ENCODE measurements at regions not wholly inside any gene's neighbourhood (a gene's known extent, or its start where the extent isn't known, plus 50 kb on each side); places are given as distances from the start of the nearest gene placed in this dataset.

DNA sequence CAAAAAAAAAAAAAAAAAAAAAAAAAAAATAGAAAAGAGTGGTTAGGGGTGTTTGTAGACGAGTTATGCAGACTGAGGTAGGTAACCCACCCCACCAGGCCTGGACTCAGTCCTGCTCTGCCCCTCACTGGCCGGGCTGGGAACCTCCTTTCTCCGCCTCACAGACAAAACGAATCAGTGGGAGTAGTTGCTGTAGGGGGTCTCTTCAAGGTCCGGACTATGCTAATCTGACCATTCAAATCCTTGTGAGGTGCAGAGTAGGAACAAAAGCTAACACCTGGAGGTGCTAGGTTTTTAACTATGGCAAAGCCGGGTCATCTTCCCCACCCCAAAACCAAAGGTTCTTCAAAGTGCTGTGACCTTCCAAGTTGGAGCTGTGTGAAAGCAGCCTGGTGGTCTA is 223.7 kb downstream of the SLC4A3 start:
- Mint-ChIP-seq H3K9me3 (ENCODE audit: unreplicated experiment) (no peaks in the 10 kb centered on the region), H3K27ac (ENCODE audit: low read depth, unreplicated experiment) (peak overlapping the region; percentile 13), H3K27me3 (ENCODE audit: insufficient read depth, unreplicated experiment) (peaks cover 13% of the 10 kb centered on the region), H3K36me3 (ENCODE audit: insufficient read depth, unreplicated experiment) (peaks cover 6% of the 10 kb centered on the region), H3K4me1 (ENCODE audit: insufficient read depth, unreplicated experiment) (peaks cover 13% of the 10 kb centered on the region), H3K4me3 (ENCODE audit: unreplicated experiment) (no peak overlapping the region)
- POLR2A ChIA-PET: interaction anchor here (2.0 kb wide), 1 partner anchor 10 kb away, joined by 11 read pairs; no protein-coding TSS in a partner anchor
- DNase-seq (ENCODE audit: unreplicated experiment): no peak
- intact Hi-C loops (cut with micrococcal nuclease): no loop called here
- CTCF ChIA-PET: interaction anchor here (0.6 to 0.7 kb wide), 2 partner anchors 14 to 17 kb away, joined by 3 read pairs; no protein-coding TSS in a partner anchor
- TF ChIP-seq, protein P1, sequence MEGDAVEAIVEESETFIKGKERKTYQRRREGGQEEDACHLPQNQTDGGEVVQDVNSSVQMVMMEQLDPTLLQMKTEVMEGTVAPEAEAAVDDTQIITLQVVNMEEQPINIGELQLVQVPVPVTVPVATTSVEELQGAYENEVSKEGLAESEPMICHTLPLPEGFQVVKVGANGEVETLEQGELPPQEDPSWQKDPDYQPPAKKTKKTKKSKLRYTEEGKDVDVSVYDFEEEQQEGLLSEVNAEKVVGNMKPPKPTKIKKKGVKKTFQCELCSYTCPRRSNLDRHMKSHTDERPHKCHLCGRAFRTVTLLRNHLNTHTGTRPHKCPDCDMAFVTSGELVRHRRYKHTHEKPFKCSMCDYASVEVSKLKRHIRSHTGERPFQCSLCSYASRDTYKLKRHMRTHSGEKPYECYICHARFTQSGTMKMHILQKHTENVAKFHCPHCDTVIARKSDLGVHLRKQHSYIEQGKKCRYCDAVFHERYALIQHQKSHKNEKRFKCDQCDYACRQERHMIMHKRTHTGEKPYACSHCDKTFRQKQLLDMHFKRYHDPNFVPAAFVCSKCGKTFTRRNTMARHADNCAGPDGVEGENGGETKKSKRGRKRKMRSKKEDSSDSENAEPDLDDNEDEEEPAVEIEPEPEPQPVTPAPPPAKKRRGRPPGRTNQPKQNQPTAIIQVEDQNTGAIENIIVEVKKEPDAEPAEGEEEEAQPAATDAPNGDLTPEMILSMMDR (IDR thresholded peaks at IDR 0.05; ENCODE audit: unreplicated experiment): no peak
- BruUV-seq (replicated peaks): no TSS peak

DNA sequence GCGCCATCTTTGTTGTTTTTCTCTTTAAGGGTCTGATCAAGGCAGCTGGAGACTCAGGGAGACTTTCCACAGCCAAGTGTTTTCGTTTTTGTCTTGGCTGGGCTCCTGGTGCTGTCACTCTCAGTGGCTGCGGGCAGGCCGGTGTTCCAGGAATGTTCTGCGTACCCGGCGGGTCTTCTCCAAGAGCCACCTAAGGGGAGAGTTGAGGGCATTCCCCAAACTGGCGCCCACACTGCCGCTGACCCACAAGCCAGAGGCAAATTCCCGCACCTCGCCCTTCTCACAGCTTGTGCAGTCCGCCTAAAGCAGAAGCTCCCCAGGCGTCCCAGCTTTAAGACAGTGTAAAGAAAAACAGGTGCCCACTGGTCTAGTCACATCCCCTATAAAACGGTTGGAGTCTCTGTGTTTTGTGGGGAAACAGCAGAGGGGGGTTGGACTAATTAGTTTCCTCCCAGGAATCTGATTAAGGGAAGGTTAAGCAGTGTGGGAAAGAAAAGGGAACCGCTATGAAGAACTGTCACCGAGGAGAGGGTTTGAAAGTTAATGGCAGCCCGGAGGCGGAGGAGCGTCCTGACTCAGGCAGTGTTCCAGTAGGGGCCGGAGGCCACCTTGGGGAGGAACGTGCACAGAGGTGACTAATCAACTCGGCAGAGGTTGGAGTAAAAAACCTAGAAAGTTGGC is 224.5 kb downstream of the SLC4A3 start:
- Mint-ChIP-seq H3K36me3 (ENCODE audit: insufficient read depth, unreplicated experiment) (peaks cover 6% of the 10 kb centered on the region), H3K4me3 (ENCODE audit: unreplicated experiment) (peak overlapping the region; percentile 52), H3K27me3 (ENCODE audit: insufficient read depth, unreplicated experiment) (peaks cover 21% of the 10 kb centered on the region), H3K27ac (ENCODE audit: low read depth, unreplicated experiment) (peak overlapping the region; percentile 13), H3K9me3 (ENCODE audit: unreplicated experiment) (no peaks in the 10 kb centered on the region), H3K4me1 (ENCODE audit: insufficient read depth, unreplicated experiment) (peaks cover 13% of the 10 kb centered on the region)
- intact Hi-C loops (cut with micrococcal nuclease): no loop called here
- TF ChIP-seq, protein P1 (IDR thresholded peaks at IDR 0.05; ENCODE audit: unreplicated experiment): no peak
- no TSS peak for BruUV-seq (replicated peaks)
- peak; percentile 79 for DNase-seq (ENCODE audit: unreplicated experiment)
- CTCF ChIA-PET: interaction anchor here (0.6 to 0.9 kb wide), 6 partner anchors 11 to 520 kb away, joined by 3 to 4 read pairs (median 3); no protein-coding TSS in a partner anchor
- POLR2A ChIA-PET: interaction anchor here (0.7 to 2.0 kb wide), 3 partner anchors 9 to 129 kb away, joined by 3 to 11 read pairs (median 3); no protein-coding TSS in a partner anchor

GRCh38 chr2:219852626-219853025 is 225.2 kb downstream of the SLC4A3 start:
- no peak for DNase-seq (ENCODE audit: unreplicated experiment)
- Mint-ChIP-seq H3K9me3 (ENCODE audit: unreplicated experiment) (no peaks in the 10 kb centered on the region), H3K27ac (ENCODE audit: low read depth, unreplicated experiment) (no peak overlapping the region), H3K4me1 (ENCODE audit: insufficient read depth, unreplicated experiment) (peaks cover 13% of the 10 kb centered on the region), H3K36me3 (ENCODE audit: insufficient read depth, unreplicated experiment) (peaks cover 6% of the 10 kb centered on the region), H3K27me3 (ENCODE audit: insufficient read depth, unreplicated experiment) (peaks cover 23% of the 10 kb centered on the region), H3K4me3 (ENCODE audit: unreplicated experiment) (peak overlapping the region; percentile 52)
- no TSS peak for BruUV-seq (replicated peaks)
- TF ChIP-seq, protein P1 (IDR thresholded peaks at IDR 0.05; ENCODE audit: unreplicated experiment): no peak
- intact Hi-C loops (cut with micrococcal nuclease): no loop called here
- POLR2A ChIA-PET: interaction anchor here (0.7 to 2.0 kb wide), 3 partner anchors 8 to 130 kb away, joined by 3 to 11 read pairs (median 3); no protein-coding TSS in a partner anchor
- CTCF ChIA-PET: interaction anchor here (0.6 kb wide), 2 partner anchors 11 to 58 kb away, joined by 3 read pairs; no protein-coding TSS in a partner anchor

- Mint-ChIP-seq H3K4me3 (ENCODE audit: unreplicated experiment) (no peak overlapping the region), H3K4me1 (ENCODE audit: insufficient read depth, unreplicated experiment) (peaks cover 13% of the 10 kb centered on the region), H3K27me3 (ENCODE audit: insufficient read depth, unreplicated experiment) (peaks cover 23% of the 10 kb centered on the region), H3K9me3 (ENCODE audit: unreplicated experiment) (no peaks in the 10 kb centered on the region), H3K36me3 (ENCODE audit: insufficient read depth, unreplicated experiment) (no peaks in the 10 kb centered on the region), H3K27ac (ENCODE audit: low read depth, unreplicated experiment) (no peak overlapping the region)
- DNase-seq (ENCODE audit: unreplicated experiment): no peak
- no TSS peak for BruUV-seq (replicated peaks)
- CTCF ChIA-PET: no interaction called here
- POLR2A ChIA-PET: interaction anchor here (0.6 to 1.3 kb wide), 2 partner anchors 22 to 505 kb away, joined by 3 read pairs; no protein-coding TSS in a partner anchor
- TF ChIP-seq, protein P1 (IDR thresholded peaks at IDR 0.05; ENCODE audit: unreplicated experiment): no peak
- intact Hi-C loops (cut with micrococcal nuclease): no loop called here
These were observed 229.2 kb downstream of the SLC4A3 start for GRCh38 chr2:219856602-219857001.
